SIG-M5 (cell line): ENCODE measurements at regions not wholly inside any gene's neighbourhood (a gene's known extent, or its start where the extent isn't known, plus 50 kb on each side); places are given as distances from the start of the nearest gene placed in this dataset.
"Not testable (repeated sequence)": the region's sequence is repeated elsewhere in the genome, so short reads cannot be mapped to it uniquely, and the experiment has no call there.

ENCODE experiments used
- DNase-seq: peaks from one replicate; lab custom pipeline; 2025; lab: John Stamatoyannopoulos, UW

GRCh38 chr5:138702166-138703077 lies 50.8 kb upstream of the CTNNA1 start:
- no peak for DNase-seq

- no peak for DNase-seq
Measured at GRCh38 chr5:138701678-138702077, 51.5 kb upstream of the CTNNA1 start.

- no peak for DNase-seq
Measured at GRCh38 chr5:138700581-138701362, 52.5 kb upstream of the CTNNA1 start.

DNA sequence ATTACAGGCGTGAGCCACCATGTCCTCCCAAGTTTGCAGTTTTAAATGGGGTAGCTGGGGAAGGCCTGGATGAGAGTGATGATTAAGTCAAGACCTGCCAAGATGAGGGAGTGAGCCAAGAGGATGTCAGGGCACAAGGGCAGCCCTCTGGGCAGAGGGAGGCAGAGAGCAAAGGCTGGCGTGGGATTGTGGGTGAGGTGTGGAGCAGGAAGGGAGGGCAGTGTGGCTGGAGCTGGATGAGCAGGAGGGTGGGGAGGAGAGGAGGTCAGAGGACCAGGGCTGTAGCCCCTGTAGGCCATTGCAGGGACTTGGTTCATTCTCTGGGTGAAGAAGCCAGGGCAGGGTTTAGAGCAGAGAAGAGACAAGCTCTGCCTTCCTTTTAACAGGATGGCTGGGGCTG lies 53.7 kb upstream of the CTNNA1 start:
- no peak for DNase-seq

GRCh38 chr5:138698713-138699112 lies 54.5 kb upstream of the CTNNA1 start:
- DNase-seq: no peak

- no peak for DNase-seq
Measured at GRCh38 chr5:138697720-138698360, 55.4 kb upstream of the CTNNA1 start.

- no peak for DNase-seq
Measured at GRCh38 chr5:138696501-138696900, 56.7 kb upstream of the CTNNA1 start.

DNA sequence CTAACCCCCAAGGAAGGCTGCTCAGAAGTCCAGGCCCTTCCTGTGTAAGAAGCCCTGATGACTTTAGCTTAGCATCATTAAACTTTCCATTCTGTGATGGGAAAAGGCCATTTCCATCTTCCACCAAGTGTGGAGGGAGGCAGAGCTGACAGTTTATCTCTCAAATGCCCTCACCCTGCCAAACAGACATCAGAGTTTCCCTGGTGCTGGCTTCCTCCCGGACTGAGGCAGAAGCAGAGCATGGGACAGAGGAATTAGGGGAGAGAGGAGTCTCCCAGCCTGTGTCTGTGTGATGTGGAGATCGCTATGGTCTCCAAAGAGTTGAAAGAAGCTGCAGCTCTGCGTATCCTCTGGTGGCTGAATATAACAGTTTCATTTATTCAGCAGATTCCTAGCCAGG lies 57.4 kb upstream of the CTNNA1 start:
- no peak for DNase-seq

DNA sequence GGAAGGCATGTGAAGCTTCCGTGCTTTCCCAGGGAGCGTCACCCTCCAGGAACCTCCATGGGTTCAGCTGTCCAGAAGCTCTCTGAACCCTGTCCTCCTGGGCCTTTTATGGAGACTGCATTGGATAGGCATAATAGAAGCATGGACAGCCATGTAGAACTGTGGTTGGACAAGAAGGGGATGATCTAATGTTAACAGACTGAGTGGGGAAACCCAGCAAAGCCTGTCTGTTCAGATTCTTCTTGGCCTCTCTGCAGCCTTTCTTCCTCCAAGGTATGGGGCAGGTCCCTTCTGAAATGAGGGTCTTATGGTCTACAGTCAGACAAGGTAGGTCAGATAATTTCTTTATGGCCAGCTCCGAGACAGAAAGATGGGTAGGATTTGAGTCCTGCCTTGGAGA lies 59.1 kb upstream of the CTNNA1 start:
- no peak for DNase-seq

- DNase-seq: no peak
Measured at GRCh38 chr5:138692370-138692769, 60.9 kb upstream of the CTNNA1 start.

DNA sequence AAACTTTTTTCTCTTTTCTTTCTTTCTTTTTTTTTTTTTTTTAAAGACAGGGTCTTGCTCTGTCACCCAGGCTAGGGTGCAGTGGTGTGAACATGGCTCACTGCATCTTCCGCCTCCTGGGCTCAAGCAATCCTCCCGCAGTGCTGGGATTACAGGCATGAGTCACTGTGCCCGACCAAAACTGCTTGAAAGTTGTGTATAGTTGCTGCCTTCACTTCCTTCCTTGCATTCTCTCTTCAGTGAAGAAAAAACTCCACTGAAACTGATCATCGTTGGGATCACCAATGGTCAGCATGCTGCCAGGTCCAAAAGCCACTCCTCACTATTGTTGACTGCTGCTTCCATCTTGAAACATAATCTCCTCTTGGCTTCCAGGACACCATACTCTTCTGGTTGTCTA lies 66.6 kb upstream of the CTNNA1 start:
- no peak for DNase-seq

DNA sequence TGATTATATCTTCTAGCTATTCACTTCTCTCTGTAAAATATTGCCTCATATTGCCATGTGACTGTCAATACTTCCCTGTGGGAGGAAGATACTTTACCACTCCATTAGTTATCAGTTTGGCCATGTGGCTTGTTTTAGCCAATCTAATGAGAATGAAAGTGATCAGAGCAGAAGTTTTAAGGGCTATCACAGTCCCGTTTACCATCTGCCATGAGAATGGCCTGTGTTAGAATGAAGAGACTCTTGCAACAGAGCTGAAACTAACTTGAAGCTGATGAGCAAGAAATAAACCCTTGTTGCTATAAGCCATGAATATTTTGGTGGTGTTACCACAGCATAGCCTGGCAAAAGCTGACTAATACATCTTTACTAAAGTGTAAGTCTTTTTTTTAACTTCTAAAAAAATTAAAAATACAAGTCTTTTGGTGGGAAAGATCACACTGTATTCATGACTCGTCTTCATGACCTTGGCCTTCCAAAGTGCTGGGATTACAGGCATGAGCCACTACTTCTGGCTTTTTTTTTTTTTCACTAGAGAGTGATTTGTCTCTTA lies 68.0 kb upstream of the CTNNA1 start:
- DNase-seq: no peak

GRCh38 chr5:138682462-138682861 lies 70.8 kb upstream of the CTNNA1 start:
- not testable (repeated sequence) for DNase-seq

GRCh38 chr5:138678826-138679225 lies 74.4 kb upstream of the CTNNA1 start:
- DNase-seq: not testable (repeated sequence)

- DNase-seq: no peak
Measured at GRCh38 chr5:138677782-138678181, 75.4 kb upstream of the CTNNA1 start.

- DNase-seq: no peak
Measured at GRCh38 chr5:138676556-138677193, 76.5 kb upstream of the CTNNA1 start.

DNA sequence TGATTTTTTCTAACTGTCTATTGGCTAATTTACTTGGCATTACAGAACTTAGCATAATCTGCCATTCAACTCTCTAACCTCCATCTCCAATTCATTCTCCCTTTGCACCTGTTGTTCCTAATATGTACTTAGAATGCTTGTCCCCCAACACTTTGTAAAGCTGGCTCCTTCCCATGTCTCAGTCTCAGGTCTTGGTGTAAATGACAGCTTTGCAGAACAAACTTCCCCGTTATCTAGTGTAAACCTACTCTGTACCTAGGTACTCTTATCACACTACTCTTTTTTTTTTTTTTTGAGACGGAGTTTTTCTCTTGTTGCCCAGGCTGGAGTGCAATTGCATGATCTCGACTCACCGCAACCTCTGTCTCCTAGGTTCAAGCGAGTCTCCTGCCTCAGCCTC lies 77.2 kb upstream of the CTNNA1 start:
- no peak for DNase-seq

- no peak for DNase-seq
Measured at GRCh38 chr5:138668451-138669380, 84.5 kb upstream of the CTNNA1 start.

DNA sequence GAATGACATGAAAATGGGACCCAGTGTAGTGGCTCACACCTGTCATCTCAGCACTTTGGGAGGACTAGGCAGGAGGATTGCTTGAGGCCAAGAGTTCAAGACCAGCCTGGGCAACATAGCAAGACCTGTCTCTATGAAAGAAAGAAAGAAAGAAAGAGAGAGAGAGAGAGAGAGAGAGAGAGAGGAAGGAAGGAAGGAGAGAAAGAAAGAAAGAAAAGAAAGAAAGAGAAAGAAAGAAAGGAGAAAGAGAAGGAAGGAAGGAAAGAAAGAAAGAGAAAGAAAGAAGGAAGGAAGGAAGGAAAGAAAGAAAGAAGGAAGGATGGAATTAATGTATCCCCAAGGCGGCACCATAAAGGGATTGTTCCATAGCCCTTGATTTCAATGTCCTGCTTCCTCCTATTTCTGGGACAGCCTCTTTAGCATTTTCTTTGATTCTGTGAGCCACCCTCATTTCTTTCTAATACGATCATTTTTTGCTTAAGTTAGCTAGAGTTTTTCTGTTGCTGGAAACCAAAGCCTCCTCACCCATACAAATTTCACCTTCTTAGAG lies 85.4 kb upstream of the CTNNA1 start:
- not testable (repeated sequence) for DNase-seq

- DNase-seq: no peak
Measured at GRCh38 chr5:138666226-138666742, 86.9 kb upstream of the CTNNA1 start.
